DOHH2 (cell line): ENCODE measurements at regions not wholly inside any gene's neighbourhood (a gene's known extent, or its start where the extent isn't known, plus 50 kb on each side); places are given as distances from the start of the nearest gene placed in this dataset.
"Not testable (repeated sequence)": the region's sequence is repeated elsewhere in the genome, so short reads cannot be mapped to it uniquely, and the experiment has no call there.

ENCODE experiments used
- H3F3A ChIP-seq: fragments of 200-600 bp; sonication (generic), shearing (Covaris generic); 2 replicates; pipeline ENCODE4 v1.6.0; 2016; ENCODE audit warnings: antibody characterized with exemption, mild to moderate bottlenecking; ENCODE audit not compliant: control insufficient read depth, insufficient read depth
- H3K27ac ChIP-seq: fragments of 200-600 bp; sonication (generic); 2 replicates; pipeline ENCODE4 v1.5.1; 2014; ENCODE audit warnings: low read depth, mild to moderate bottlenecking, low read length, moderate library complexity
- H3K27me3 ChIP-seq: fragments of 200-600 bp; sonication (generic); 2 replicates; pipeline ENCODE4 v1.6.1; 2014; ENCODE audit warnings: mild to moderate bottlenecking, low read length, mixed read lengths; ENCODE audit not compliant: control insufficient read depth
- H3K36me3 ChIP-seq: fragments of 200-600 bp; sonication (generic); 2 replicates; pipeline ENCODE4 v1.6.1; 2014; ENCODE audit warnings: mild to moderate bottlenecking, low read length, moderate library complexity, mixed read lengths; ENCODE audit not compliant: control insufficient read depth
- H3K4me1 ChIP-seq: fragments of 200-600 bp; sonication (generic); 2 replicates; pipeline ENCODE4 v1.6.1; 2014; ENCODE audit warnings: mild to moderate bottlenecking, low read length, mixed read lengths; ENCODE audit not compliant: control insufficient read depth
- H3K4me2 ChIP-seq: fragments of 200-600 bp; sonication (generic); 2 replicates; pipeline ENCODE4 v1.6.0; 2014; ENCODE audit warnings: mild to moderate bottlenecking, low read length, moderate library complexity
- H3K4me3 ChIP-seq: fragments of 200-600 bp; sonication (generic); 2 replicates; pipeline ENCODE4 v1.5.1; 2014; ENCODE audit warnings: mild to moderate bottlenecking, low read length, mixed read lengths
- H3K79me2 ChIP-seq: fragments of 200-600 bp; sonication (generic); 2 replicates; pipeline ENCODE4 v1.6.1; 2014; ENCODE audit warnings: mild to moderate bottlenecking, low read length, mixed read lengths; ENCODE audit not compliant: control insufficient read depth
- H3K9me2 ChIP-seq: fragments of 200-600 bp; sonication (generic); replicated peaks from 2 replicates; pipeline ENCODE4 v1.6.1; 2014; ENCODE audit warnings: mild to moderate bottlenecking, low read length, mixed read lengths; ENCODE audit not compliant: control insufficient read depth
- H3K9me3 ChIP-seq: fragments of 200-600 bp; sonication (generic); 2 replicates; pipeline ENCODE4 v1.6.1; 2014; ENCODE audit warnings: antibody characterized with exemption, low read length, mixed read lengths; ENCODE audit not compliant: control insufficient read depth, insufficient read depth
- H4K20me1 ChIP-seq: fragments of 200-600 bp; sonication (generic); 2 replicates; pipeline ENCODE4 v1.6.0; 2014; ENCODE audit warnings: low read depth, mild to moderate bottlenecking, antibody characterized with exemption, low read length, moderate library complexity; ENCODE audit not compliant: control insufficient read depth, insufficient read depth
- CTCF ChIP-seq: fragments of 200-600 bp; sonication (generic); IDR thresholded peaks from one replicate; pipeline ENCODE4 v1.5.1; 2014; ENCODE audit warnings: antibody characterized with exemption, mild to moderate bottlenecking, low read depth, low read length; ENCODE audit not compliant: poor library complexity, severe bottlenecking
- EZH2phosphoT487 ChIP-seq: fragments of 200-600 bp; sonication (generic); IDR thresholded peaks from 2 replicates; pipeline ENCODE4 v1.6.1; 2017; ENCODE audit warnings: borderline replicate concordance, mild to moderate bottlenecking, antibody characterized with exemption, low read length, moderate library complexity, mixed read lengths

- Histone ChIP-seq H3K9me2 (no peaks in the 10 kb centered on the region), H3K4me3 (no peak overlapping the region), H3K27ac (no peak overlapping the region), H3K79me2 (no peaks in the 10 kb centered on the region), H3K4me2 (no peak overlapping the region), H3K9me3 (peaks cover 4% of the 10 kb centered on the region; the same call in 1 of the 2 replicates), H3K4me1 (no peaks in the 10 kb centered on the region), H4K20me1 (no peaks in the 10 kb centered on the region), H3F3A (no peaks in the 10 kb centered on the region), H3K36me3 (no peaks in the 10 kb centered on the region), H3K27me3 (no peaks in the 10 kb centered on the region)
- no peak for TF ChIP-seq EZH2phosphoT487
- TF ChIP-seq CTCF: no peak
Measured at GRCh38 chr5:3091040-3091774, 339.7 kb upstream of the IRX2 start.

GRCh38 chr5:3090305-3090704 lies 338.8 kb upstream of the IRX2 start:
- not testable (repeated sequence) for H3K27me3 ChIP-seq, H3F3A ChIP-seq, H4K20me1 ChIP-seq, H3K9me3 ChIP-seq, H3K27ac ChIP-seq, H3K4me1 ChIP-seq, H3K9me2 ChIP-seq, H3K4me3 ChIP-seq, H3K36me3 ChIP-seq, H3K4me2 ChIP-seq, H3K79me2 ChIP-seq

- no peak for TF ChIP-seq EZH2phosphoT487
- no peak for TF ChIP-seq CTCF
- Histone ChIP-seq H3K9me2 (no peaks in the 10 kb centered on the region), H3K36me3 (no peaks in the 10 kb centered on the region), H3F3A (no peaks in the 10 kb centered on the region), H3K9me3 (peaks cover 13% of the 10 kb centered on the region; the same call in 1 of the 2 replicates), H3K27me3 (no peaks in the 10 kb centered on the region), H3K79me2 (no peaks in the 10 kb centered on the region), H3K4me2 (no peak overlapping the region), H4K20me1 (no peaks in the 10 kb centered on the region), H3K4me3 (no peak overlapping the region), H3K4me1 (no peaks in the 10 kb centered on the region), H3K27ac (no peak overlapping the region)
Measured at GRCh38 chr5:3080366-3080765, 328.9 kb upstream of the IRX2 start.

- Histone ChIP-seq H3K9me3 (peaks cover 16% of the 10 kb centered on the region; the same call in 1 of the 2 replicates), H3K9me2 (no peaks in the 10 kb centered on the region), H3K27me3 (no peaks in the 10 kb centered on the region), H3K36me3 (no peaks in the 10 kb centered on the region), H4K20me1 (no peaks in the 10 kb centered on the region), H3K4me2 (no peak overlapping the region), H3F3A (no peaks in the 10 kb centered on the region), H3K79me2 (no peaks in the 10 kb centered on the region), H3K27ac (no peak overlapping the region), H3K4me3 (no peak overlapping the region), H3K4me1 (no peaks in the 10 kb centered on the region)
- TF ChIP-seq EZH2phosphoT487: no peak
- TF ChIP-seq CTCF: no peak
Measured at GRCh38 chr5:3077684-3078083, 326.2 kb upstream of the IRX2 start.
